ENCODE measurements at regions not wholly inside any gene's neighbourhood (a gene's known extent, or its start where the extent isn't known, plus 50 kb on each side); places are given as distances from the start of the nearest gene placed in this dataset.

GRCh38 chr2:217525076-217525475 lies 477.7 kb downstream of the TNS1 start:
- H3K27me3 ChIP-seq (ENCODE audit: control insufficient read depth, extremely low read depth, insufficient read depth, low read length), result peaks cover 11% of the 10 kb centered on the region
- no peaks in the 10 kb centered on the region for H3K79me2 ChIP-seq (ENCODE audit: control insufficient read depth, insufficient read depth, low read length)
- no peak overlapping the region for H3K9ac ChIP-seq (ENCODE audit: control insufficient read depth, extremely low read depth, insufficient read depth, low read length)
- no peaks in the 10 kb centered on the region for H3K4me1 ChIP-seq (ENCODE audit: control insufficient read depth, extremely low read depth, insufficient read depth, low read length)
- H3K4me2 ChIP-seq (ENCODE audit: control insufficient read depth, extremely low read depth, insufficient read depth, low read depth, low read length), result no peak overlapping the region
- H3K9me3 ChIP-seq (ENCODE audit: control insufficient read depth, low read depth, low read length), result no peaks in the 10 kb centered on the region
- H3K27ac ChIP-seq (ENCODE audit: control insufficient read depth, insufficient read depth, low read length), result no peak overlapping the region
- no peaks in the 10 kb centered on the region for H3K9me1 ChIP-seq (ENCODE audit: control insufficient read depth, extremely low read depth, insufficient read depth, low read length)
- no peaks in the 10 kb centered on the region for H3K36me3 ChIP-seq (ENCODE audit: control insufficient read depth in 2 of 2, extremely low read depth in 1 of 2, insufficient read depth in 2 of 2, low read length in 2 of 2)
- no peaks in the 10 kb centered on the region for H4K20me1 ChIP-seq (ENCODE audit: control insufficient read depth, extremely low read depth, insufficient read depth, low read length)
- FAIRE-seq (no peak), DNase-seq (ENCODE audit: low read depth, low spot score) (no peak)
- TF ChIP-seq, protein P1, sequence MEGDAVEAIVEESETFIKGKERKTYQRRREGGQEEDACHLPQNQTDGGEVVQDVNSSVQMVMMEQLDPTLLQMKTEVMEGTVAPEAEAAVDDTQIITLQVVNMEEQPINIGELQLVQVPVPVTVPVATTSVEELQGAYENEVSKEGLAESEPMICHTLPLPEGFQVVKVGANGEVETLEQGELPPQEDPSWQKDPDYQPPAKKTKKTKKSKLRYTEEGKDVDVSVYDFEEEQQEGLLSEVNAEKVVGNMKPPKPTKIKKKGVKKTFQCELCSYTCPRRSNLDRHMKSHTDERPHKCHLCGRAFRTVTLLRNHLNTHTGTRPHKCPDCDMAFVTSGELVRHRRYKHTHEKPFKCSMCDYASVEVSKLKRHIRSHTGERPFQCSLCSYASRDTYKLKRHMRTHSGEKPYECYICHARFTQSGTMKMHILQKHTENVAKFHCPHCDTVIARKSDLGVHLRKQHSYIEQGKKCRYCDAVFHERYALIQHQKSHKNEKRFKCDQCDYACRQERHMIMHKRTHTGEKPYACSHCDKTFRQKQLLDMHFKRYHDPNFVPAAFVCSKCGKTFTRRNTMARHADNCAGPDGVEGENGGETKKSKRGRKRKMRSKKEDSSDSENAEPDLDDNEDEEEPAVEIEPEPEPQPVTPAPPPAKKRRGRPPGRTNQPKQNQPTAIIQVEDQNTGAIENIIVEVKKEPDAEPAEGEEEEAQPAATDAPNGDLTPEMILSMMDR (optimal IDR thresholded peaks at IDR 0.05 in 1 of 3, IDR thresholded peaks at IDR 0.05 in 1 of 3, conservative IDR thresholded peaks at IDR 0.05 in 1 of 3; ENCODE audit: extremely low read depth in 1 of 3, insufficient read depth in 2 of 3, low read length in 3 of 3), result no peak
- no peak for TF ChIP-seq EZH2 (IDR thresholded peaks at IDR 0.05; ENCODE audit: low read length)
- dilution Hi-C loops (cut with MboI; ENCODE audit: extremely low pct_ligation_motif_present, low sequenced_read_pairs), result no loop called here
- H3K4me3 ChIP-seq (ENCODE audit: control insufficient read depth in 2 of 3, extremely low read depth in 1 of 3, insufficient read depth in 2 of 3, low read depth in 1 of 3, low read length in 3 of 3), result no peak overlapping the region
- no peak overlapping the region for H2AFZ ChIP-seq (ENCODE audit: control insufficient read depth, low read length)

DNA sequence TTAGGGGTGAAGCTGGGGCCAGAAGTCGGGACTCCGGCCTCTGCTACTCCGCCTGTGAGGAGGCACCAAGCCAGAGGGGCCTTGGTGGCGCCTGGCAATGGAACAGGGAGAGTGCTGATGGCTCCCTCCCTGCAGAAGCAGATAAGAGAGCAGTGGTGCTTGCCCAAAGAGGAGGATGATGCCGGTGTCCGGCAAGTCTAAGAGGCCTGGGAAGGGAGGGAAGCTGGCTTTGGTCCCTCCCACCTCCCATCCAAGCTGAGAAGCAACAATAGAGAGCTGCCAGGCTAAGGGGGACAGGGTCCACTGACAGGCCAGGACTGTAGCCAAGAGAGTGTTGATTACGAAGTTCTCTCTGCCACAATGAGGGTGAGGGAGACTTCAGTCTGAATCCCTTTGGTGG lies 479.5 kb downstream of the TNS1 start:
- H2AFZ ChIP-seq (ENCODE audit: control insufficient read depth, low read length), result no peak overlapping the region
- no peaks in the 10 kb centered on the region for H3K79me2 ChIP-seq (ENCODE audit: control insufficient read depth, insufficient read depth, low read length)
- no peak for DNase-seq (ENCODE audit: low read depth, low spot score)
- H3K4me2 ChIP-seq (ENCODE audit: control insufficient read depth, extremely low read depth, insufficient read depth, low read depth, low read length), result no peak overlapping the region
- FAIRE-seq, result no peak
- H3K9me1 ChIP-seq (ENCODE audit: control insufficient read depth, extremely low read depth, insufficient read depth, low read length), result no peaks in the 10 kb centered on the region
- H3K4me1 ChIP-seq (ENCODE audit: control insufficient read depth, extremely low read depth, insufficient read depth, low read length), result no peaks in the 10 kb centered on the region
- no peaks in the 10 kb centered on the region for H4K20me1 ChIP-seq (ENCODE audit: control insufficient read depth, extremely low read depth, insufficient read depth, low read length)
- TF ChIP-seq, protein P1 (optimal IDR thresholded peaks at IDR 0.05 in 1 of 3, IDR thresholded peaks at IDR 0.05 in 1 of 3, conservative IDR thresholded peaks at IDR 0.05 in 1 of 3; ENCODE audit: extremely low read depth in 1 of 3, insufficient read depth in 2 of 3, low read length in 3 of 3), result no peak
- no peak for TF ChIP-seq EZH2 (IDR thresholded peaks at IDR 0.05; ENCODE audit: low read length)
- dilution Hi-C loops (cut with MboI; ENCODE audit: extremely low pct_ligation_motif_present, low sequenced_read_pairs), result loop anchor here (25.0 kb wide), 1 partner anchor 189 kb away; no protein-coding TSS in a partner anchor
- no peaks in the 10 kb centered on the region for H3K36me3 ChIP-seq (ENCODE audit: control insufficient read depth in 2 of 2, extremely low read depth in 1 of 2, insufficient read depth in 2 of 2, low read length in 2 of 2)
- no peak overlapping the region for H3K9ac ChIP-seq (ENCODE audit: control insufficient read depth, extremely low read depth, insufficient read depth, low read length)
- no peak overlapping the region for H3K27ac ChIP-seq (ENCODE audit: control insufficient read depth, insufficient read depth, low read length)
- peaks cover 11% of the 10 kb centered on the region for H3K27me3 ChIP-seq (ENCODE audit: control insufficient read depth, extremely low read depth, insufficient read depth, low read length)
- no peaks in the 10 kb centered on the region for H3K9me3 ChIP-seq (ENCODE audit: control insufficient read depth, low read depth, low read length)
- no peak overlapping the region for H3K4me3 ChIP-seq (ENCODE audit: control insufficient read depth in 2 of 3, extremely low read depth in 1 of 3, insufficient read depth in 2 of 3, low read depth in 1 of 3, low read length in 3 of 3)

All from keratinocyte (primary cell).